Spleen (tissue), 11 donors: ENCODE measurements at regions not wholly inside any gene's neighbourhood (a gene's known extent, or its start where the extent isn't known, plus 50 kb on each side); places are given as distances from the start of the nearest gene placed in this dataset.
A peak's percentile ranks its signal among the peaks of the same experiment; 100 is the strongest.
"Not testable (repeated sequence)": the region's sequence is repeated elsewhere in the genome, so short reads cannot be mapped to it uniquely, and the experiment has no call there.

ENCODE experiments used
- DNase-seq: peaks from one replicate; pipeline ENCODE4 v3.0.0-alpha.2; 2020
- H3K27ac ChIP-seq, 8 donors: fragments of 200-600 bp; sonication (generic) in 7 of 8; 1 replicate in 4 of 8; 2 replicates in 4 of 8; pipeline versions ENCODE4 v1.5.0 to v1.8.0; 2016 to 2021; ENCODE audit warnings: inconsistent platforms in 4 of 8, mild to moderate bottlenecking in 4 of 8, moderate library complexity in 1 of 8
- H3K27me3 ChIP-seq, 7 donors: fragments of 200-600 bp; sonication (generic) in 6 of 7; replicated peaks in 1 of 7; 1 replicate in 4 of 7; 2 replicates in 3 of 7; pipeline versions ENCODE4 v1.5.0 to v1.8.0; 2016 to 2021; ENCODE audit warnings: inconsistent platforms in 3 of 7, mild to moderate bottlenecking in 1 of 7
- H3K36me3 ChIP-seq, 6 donors: fragments of 200-600 bp; sonication (generic) in 5 of 6; 1 replicate in 4 of 6; 2 replicates in 2 of 6; pipeline versions ENCODE4 v1.5.0 to v1.8.0; 2016 to 2021; ENCODE audit warnings: inconsistent platforms in 2 of 6
- H3K4me1 ChIP-seq, 6 donors: fragments of 200-600 bp; sonication (generic) in 5 of 6; 1 replicate in 3 of 6; 2 replicates in 3 of 6; pipeline versions ENCODE4 v1.5.0 to v1.8.0; 2016 to 2021; ENCODE audit warnings: inconsistent platforms in 3 of 6
- H3K4me3 ChIP-seq, 8 donors: fragments of 200-600 bp; sonication (generic) in 7 of 8; 1 replicate in 4 of 8; 2 replicates in 4 of 8; pipeline versions ENCODE4 v1.5.0 to v1.8.0; 2016 to 2021; ENCODE audit warnings: inconsistent platforms in 4 of 8, mild to moderate bottlenecking in 4 of 8, moderate library complexity in 2 of 8
- H3K9me3 ChIP-seq, 8 donors: fragments of 200-600 bp; sonication (generic) in 7 of 8; 1 replicate in 4 of 8; 2 replicates in 4 of 8; pipeline versions ENCODE4 v1.5.0 to v1.8.0; 2016 to 2021; ENCODE audit warnings: inconsistent platforms in 4 of 8
- POLR2A ChIP-seq, 3 donors: fragments of 450-650 bp; IDR thresholded peaks; one replicate each; pipeline ENCODE4 v1.5.1; 2017; ENCODE audit warnings: antibody characterized with exemption in 3 of 3, mild to moderate bottlenecking in 1 of 3
- POLR2AphosphoS5 ChIP-seq, 3 donors: sonication (generic); formaldehyde crosslinking; IDR thresholded peaks; one replicate each; pipeline ENCODE4 v1.5.1; 2017; ENCODE audit warnings: antibody characterized with exemption in 3 of 3
- WGBS, 5 donors: extraction: QIAGEN DNeasy Blood & Tissue Kit in 3 of 5; methylation state at CpG; one replicate each; pipeline versions ENCODE4 v1.1.5 to v1.1.7; 2013 to 2018; 5-methylcytosine and 5-hydroxymethylcytosine counted together
- intact Hi-C: fragments of 100-400 bp; cut with DNase I; formaldehyde crosslinking; loops from one replicate; pipeline ENCODE4 v1.15.0; 2023; ENCODE audit warnings: low total_unique reads
- TF ChIP-seq, protein P1 (sequence below), 11 experiments: fragments of 200-600 bp in 7 of 11; fragments of 450-650 bp in 4 of 11; sonication (generic) in 4 of 11; IDR thresholded peaks in 8 of 11; conservative IDR thresholded peaks in 3 of 11; 1 replicate in 7 of 11; 2 replicates in 4 of 11; pipeline versions ENCODE4 v1.4.0 to v1.8.0; 2016 to 2021; ENCODE audit warnings: antibody characterized with exemption in 11 of 11, inconsistent platforms in 4 of 11, mild to moderate bottlenecking in 1 of 11
- donor health status: healthy with polysubstance abuse.
- donor health status: DM: no; HTN: no; CAD: no; lungs with moderate emphysema.
- donor health status: DM: no; HTN: no; CAD: no.
- donor health status: Bipolar disorder and iron deficiency.
- donor health status: healthy.
- donor health status: DM: no; HTN: no; CAD: no.
- donor health status: DM: yes; HTN: yes; CAD: no.

DNA sequence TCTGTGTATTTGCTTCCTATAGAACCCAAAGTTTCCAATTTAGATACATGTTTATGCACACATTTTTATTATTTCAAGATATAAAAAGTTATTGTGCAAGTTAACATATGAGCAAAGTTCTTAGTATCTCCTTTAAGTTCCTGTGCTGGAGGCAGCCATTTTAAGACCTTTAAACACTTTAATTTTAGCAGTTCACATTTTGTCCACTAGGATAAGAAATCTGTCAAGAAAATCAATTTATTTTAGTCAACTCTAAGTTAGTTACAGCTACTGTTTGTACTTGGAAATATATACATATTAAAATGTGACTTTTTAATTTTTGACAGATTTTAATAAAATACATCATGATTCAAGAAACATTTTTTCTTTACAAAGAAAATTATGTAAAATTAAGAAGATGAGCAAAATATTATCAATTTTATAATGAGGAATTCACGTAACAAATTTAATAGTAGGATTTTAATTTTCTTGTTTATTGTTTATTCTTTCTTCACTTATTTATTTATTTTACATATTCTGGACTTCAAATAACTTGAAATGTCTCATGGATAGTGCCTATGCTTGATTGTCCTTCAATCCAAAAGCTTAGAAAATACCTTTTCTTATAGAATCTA is 402.6 kb upstream of the GBE1 start:
- no peaks in the 10 kb centered on the region for H3K4me1 ChIP-seq
- H3K27ac ChIP-seq, result no peak overlapping the region
- DNase-seq, result no peak
- TF ChIP-seq, protein P1, sequence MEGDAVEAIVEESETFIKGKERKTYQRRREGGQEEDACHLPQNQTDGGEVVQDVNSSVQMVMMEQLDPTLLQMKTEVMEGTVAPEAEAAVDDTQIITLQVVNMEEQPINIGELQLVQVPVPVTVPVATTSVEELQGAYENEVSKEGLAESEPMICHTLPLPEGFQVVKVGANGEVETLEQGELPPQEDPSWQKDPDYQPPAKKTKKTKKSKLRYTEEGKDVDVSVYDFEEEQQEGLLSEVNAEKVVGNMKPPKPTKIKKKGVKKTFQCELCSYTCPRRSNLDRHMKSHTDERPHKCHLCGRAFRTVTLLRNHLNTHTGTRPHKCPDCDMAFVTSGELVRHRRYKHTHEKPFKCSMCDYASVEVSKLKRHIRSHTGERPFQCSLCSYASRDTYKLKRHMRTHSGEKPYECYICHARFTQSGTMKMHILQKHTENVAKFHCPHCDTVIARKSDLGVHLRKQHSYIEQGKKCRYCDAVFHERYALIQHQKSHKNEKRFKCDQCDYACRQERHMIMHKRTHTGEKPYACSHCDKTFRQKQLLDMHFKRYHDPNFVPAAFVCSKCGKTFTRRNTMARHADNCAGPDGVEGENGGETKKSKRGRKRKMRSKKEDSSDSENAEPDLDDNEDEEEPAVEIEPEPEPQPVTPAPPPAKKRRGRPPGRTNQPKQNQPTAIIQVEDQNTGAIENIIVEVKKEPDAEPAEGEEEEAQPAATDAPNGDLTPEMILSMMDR (IDR thresholded peaks at IDR 0.05 in 8 of 11, conservative IDR thresholded peaks at IDR 0.05 in 3 of 11), result peak in 2 of 11 experiments; percentile 11 to 21
- TF ChIP-seq POLR2AphosphoS5 (IDR thresholded peaks at IDR 0.05) (no peak), POLR2A (IDR thresholded peaks at IDR 0.05) (no peak)
- 91 to 96% (median 94%) methylated on average over 1 of the region's 1 CpG for WGBS, 5 donors
- no peak overlapping the region for H3K4me3 ChIP-seq
- no peaks in the 10 kb centered on the region for H3K9me3 ChIP-seq
- no peaks in the 10 kb centered on the region for H3K27me3 ChIP-seq
- intact Hi-C loops, result no loop called here
- no peaks in the 10 kb centered on the region for H3K36me3 ChIP-seq

DNA sequence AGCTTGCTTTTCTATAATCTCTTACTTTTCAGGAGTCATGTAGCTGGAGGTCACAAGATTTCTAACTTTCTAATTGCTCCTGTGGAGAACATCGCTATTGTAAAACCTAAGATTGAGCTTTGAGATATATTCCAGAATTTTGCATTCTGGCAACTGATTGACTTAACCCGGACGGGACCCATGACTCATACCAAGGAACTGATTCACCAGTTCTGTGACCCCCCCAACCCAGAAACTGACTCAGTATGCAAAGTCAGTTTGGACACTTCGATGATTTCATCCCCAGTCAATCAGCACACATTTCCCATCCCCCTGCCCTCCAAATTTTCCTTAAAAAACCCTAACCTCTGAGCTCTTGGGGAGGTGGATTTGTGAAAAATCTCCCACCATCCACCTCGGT is 396.5 kb upstream of the GBE1 start:
- Histone ChIP-seq H3K36me3 (no peaks in the 10 kb centered on the region), H3K4me1 (no peaks in the 10 kb centered on the region), H3K27me3 (no peaks in the 10 kb centered on the region), H3K4me3 (no peak overlapping the region), H3K9me3 (peaks cover 0 to 7% (median 0%) of the 10 kb centered on the region in 8 donors), H3K27ac (no peak overlapping the region)
- intact Hi-C loops, result no loop called here
- DNase-seq, result no peak
- TF ChIP-seq POLR2AphosphoS5 (IDR thresholded peaks at IDR 0.05) (no peak), POLR2A (IDR thresholded peaks at IDR 0.05) (no peak)
- TF ChIP-seq, protein P1 (IDR thresholded peaks at IDR 0.05 in 8 of 11, conservative IDR thresholded peaks at IDR 0.05 in 3 of 11), result no peak
- WGBS, 5 donors, result 77 to 89% (median 84%) methylated on average over 5 of the region's 5 CpGs

DNA sequence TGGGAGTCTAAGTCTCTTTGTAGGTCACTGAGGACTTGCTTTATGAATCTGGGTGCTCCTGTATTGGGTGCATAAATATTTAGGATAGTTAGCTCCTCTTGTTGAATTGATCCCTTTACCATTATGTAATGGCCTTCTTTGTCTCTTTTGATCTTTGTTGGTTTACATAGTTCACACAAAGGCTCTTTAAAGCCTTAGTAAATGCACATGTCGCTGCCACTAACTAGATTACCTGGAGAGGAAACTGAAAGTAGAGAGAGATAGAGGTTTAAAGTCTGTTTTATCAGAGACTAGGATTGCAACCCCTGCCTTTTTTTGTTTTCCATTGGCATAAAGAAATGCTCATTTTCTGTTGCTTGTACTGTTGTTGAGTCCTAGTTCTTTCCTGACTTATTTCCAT is 392.4 kb upstream of the GBE1 start:
- H3K4me3 ChIP-seq, H3K27me3 ChIP-seq, H3K9me3 ChIP-seq, H3K36me3 ChIP-seq, H3K4me1 ChIP-seq, intact Hi-C loops, H3K27ac ChIP-seq, DNase-seq: not testable (repeated sequence)
- 68 to 78% (median 71%) methylated on average over 1 of the region's 1 CpG for WGBS, 5 donors

DNA sequence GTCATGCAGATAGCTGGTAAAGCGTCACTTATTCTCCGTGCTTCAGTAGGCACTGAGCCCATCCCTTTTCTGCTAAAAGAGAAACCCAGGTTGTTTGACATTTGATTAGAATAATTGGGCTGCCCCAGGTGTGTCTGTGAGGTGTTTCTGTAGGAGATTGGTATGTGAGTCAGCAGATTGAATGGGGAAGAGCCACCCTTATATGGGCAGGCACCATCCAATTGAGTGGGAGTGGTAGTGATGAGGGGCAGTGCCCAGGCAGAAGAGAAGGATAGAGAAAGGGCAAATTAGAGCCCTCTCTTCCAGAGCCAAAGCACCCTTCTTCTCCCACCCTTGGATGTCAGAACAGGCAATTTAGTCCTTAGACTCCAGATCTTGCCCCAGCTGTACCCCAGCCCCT is 384.3 kb upstream of the GBE1 start:
- H3K27me3 ChIP-seq, result no peaks in the 10 kb centered on the region
- WGBS, 5 donors, result 69 to 94% (median 90%) methylated on average over 2 of the region's 2 CpGs
- no peaks in the 10 kb centered on the region for H3K9me3 ChIP-seq
- H3K4me1 ChIP-seq, result no peaks in the 10 kb centered on the region
- H3K36me3 ChIP-seq, result no peaks in the 10 kb centered on the region
- no peak overlapping the region for H3K27ac ChIP-seq
- DNase-seq, result no peak
- TF ChIP-seq POLR2A (IDR thresholded peaks at IDR 0.05) (no peak), POLR2AphosphoS5 (IDR thresholded peaks at IDR 0.05) (no peak)
- TF ChIP-seq, protein P1 (IDR thresholded peaks at IDR 0.05 in 8 of 11, conservative IDR thresholded peaks at IDR 0.05 in 3 of 11), result no peak
- intact Hi-C loops, result no loop called here
- no peak overlapping the region for H3K4me3 ChIP-seq

DNA sequence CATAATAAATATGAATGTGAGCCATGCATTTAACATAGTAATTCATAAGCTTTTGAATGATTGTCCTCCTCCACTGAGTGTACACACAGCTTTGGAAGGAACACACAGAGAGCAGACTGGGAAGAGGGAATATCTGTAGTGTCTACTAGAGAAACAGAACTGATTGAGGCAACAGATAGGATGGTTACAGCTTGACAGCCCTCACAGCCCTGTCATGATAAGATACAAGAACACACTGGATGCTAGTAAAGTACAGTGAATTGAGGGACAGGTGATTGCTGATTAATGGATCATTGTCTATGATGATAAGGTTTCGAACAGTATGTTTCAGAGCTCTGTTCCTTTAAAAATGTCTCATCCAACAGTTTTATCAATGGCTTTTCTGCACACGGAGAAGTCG is 383.4 kb upstream of the GBE1 start:
- intact Hi-C loops, result no loop called here
- no peaks in the 10 kb centered on the region for H3K27me3 ChIP-seq
- no peaks in the 10 kb centered on the region for H3K4me1 ChIP-seq
- no peak for DNase-seq
- H3K36me3 ChIP-seq, result no peaks in the 10 kb centered on the region
- H3K27ac ChIP-seq, result no peak overlapping the region
- 83 to 92% (median 88%) methylated on average over 3 of the region's 3 CpGs for WGBS, 5 donors
- TF ChIP-seq, protein P1 (IDR thresholded peaks at IDR 0.05 in 8 of 11, conservative IDR thresholded peaks at IDR 0.05 in 3 of 11), result no peak
- TF ChIP-seq POLR2AphosphoS5 (IDR thresholded peaks at IDR 0.05), result no peak
- no peak for TF ChIP-seq POLR2A (IDR thresholded peaks at IDR 0.05)
- H3K9me3 ChIP-seq, result peaks cover 0 to 1% (median 0%) of the 10 kb centered on the region in 8 donors
- H3K4me3 ChIP-seq, result no peak overlapping the region
